HG03558 (cell line): ENCODE measurements at regions not wholly inside any gene's neighbourhood (a gene's known extent, or its start where the extent isn't known, plus 50 kb on each side); places are given as distances from the start of the nearest gene placed in this dataset.
"Not testable (repeated sequence)": the region's sequence is repeated elsewhere in the genome, so short reads cannot be mapped to it uniquely, and the experiment has no call there.

Source experiments
- ATAC-seq: cut with Tn5 transposase; IDR thresholded peaks from one replicate; pipeline ENCODE4 v1.9.1; 2021; ENCODE audit warnings: moderate number of reproducible peaks; ENCODE audit not compliant: unreplicated experiment; ENCODE audit errors: extremely low read depth

DNA sequence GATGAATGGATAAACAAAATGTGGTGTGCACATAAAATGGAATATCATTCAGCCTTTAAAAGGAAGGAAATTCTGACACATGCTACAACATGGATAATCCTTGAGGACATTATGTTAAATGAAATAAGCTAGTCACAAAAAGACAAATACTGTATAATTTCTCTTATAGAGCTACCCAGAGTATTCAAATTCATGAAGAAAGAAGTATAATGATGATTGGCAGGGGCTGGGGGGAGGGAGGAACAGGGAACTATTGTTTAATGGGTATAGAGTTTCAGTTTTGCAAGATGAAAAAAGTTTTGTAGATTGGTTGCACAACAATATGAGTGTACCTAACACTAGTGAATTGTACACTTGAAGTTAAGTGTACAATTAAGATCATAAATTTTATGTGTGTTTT is 153.9 kb upstream of the STK26 start:
- no peak for ATAC-seq

DNA sequence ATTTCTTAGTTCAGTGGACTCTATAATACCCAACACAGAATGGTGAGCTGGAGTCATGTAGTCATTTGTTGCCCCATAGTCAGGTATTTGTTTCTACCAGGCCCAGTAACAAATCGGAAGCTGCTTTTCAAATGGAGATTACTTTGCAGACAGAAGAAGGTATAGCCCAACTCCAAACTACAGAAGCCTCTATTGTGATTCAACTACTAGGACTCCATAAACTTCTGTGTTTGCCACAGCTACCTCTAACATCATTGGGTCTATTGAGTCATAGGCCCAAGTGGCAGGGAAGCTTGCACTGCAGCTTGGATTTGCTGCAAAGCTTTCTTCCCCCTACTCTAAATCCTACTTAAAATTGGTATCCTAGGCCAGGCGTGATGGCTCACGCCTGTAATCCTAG is 148.8 kb upstream of the STK26 start:
- no peak for ATAC-seq

DNA sequence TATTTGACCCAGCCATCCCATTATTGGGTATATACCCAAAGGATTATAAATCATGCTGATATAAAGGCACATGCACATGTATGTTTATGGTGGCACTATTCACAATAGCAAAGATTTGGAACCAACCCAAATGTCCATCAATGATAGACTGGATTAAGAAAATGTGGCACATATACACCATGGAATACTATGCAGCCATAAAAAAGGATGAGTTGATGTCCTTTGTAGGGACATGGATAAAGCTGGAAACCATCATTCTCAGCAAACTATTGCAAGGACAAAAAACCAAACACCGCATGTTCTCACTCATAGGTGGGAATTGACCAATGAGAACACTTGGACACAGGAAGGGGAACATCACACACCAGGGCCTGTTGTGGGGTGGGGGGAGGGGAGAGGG is 147.3 kb upstream of the STK26 start:
- ATAC-seq: not testable (repeated sequence)

DNA sequence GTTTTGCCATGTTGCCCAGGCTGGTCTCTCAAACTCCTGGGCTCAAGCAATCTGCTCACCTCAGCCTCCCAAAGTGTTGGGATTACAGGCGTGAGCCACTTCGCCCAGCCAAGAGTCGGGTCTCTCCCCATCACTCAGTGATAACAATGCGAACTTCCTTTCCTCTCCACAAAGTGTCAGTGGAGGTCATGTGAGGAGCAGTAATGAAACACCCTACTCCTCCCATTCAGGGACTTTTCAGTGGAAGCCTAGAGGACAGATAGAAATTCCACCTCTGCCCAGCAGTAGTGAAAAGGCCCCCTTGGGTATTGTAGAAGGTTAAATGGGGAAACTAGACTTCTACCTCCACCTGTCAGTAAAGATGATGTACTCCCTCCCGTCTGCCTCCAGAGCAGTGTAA is 141.9 kb upstream of the STK26 start:
- no peak for ATAC-seq

DNA sequence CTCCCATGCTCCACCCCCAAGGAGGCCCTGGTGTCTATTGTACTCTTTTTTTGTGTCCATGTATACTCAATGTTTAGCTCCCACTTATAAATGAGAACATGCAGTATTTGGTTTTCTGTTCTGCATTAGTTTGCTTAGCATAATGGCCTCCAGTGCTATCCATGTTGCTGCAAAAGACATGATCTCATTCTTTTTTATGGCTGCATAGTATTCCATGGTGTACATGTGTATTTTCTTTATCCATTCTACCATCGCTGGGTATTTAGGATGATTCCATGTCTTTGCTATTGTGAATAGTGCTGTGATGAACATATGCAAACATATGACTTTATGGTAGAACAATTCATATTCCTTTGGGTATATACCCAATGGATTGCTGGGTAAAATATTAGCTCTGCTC is 138.1 kb upstream of the STK26 start:
- not testable (repeated sequence) for ATAC-seq

DNA sequence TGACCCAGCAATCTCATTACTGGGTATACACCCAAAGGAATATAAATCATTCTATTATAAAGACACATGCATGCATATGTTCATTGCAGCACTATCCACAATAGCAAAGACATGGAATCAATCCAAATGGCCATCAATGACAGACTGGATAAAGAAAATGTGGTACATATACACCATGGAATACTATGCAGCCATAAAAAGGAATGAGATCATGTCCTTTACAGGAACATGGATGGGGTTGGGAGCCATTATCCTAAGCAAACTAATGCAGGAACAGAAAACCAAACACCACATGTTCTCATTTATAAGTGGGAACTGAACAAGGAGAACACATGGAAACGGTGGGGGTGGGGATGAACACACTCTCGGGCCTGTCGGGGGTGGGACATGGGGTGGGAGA is 129.2 kb upstream of the STK26 start:
- ATAC-seq: not testable (repeated sequence)

DNA sequence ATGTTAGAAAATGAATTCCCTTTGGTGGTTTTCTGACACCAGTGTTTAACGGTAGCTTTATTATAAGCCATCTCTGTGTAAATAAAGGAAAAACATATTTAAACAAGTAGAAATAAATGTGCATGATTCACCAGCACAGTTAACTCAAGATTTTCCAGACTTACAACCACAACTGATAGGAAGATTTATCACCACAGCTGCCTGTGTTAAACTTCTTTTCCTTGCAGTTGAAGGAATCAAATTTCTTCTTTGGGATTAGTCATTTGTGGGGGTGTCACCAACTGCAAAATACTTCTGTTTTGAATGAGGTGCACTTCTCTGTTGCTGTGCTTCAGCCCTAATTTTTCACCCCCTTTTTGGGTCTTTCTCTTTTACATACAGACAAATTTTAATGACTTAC is 128.1 kb upstream of the STK26 start:
- ATAC-seq: no peak

DNA sequence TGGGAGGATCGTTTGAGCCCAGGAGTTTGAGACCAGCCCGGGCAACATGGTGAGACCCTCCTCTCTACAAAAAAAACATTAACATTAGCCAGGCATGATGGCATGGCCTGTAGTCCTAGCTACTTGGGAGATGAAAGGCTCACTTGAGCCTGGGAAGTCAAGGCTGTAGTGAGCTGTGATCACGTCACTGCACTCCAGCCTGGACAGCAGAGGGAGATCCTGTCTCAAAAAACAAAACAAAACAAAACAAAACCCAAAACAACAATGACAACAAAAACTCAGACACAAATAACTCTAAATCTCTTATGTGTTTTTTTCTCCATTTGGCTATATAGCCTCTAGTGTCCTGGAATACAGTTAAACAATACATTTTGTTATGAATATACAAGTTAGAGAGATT is 127.3 kb upstream of the STK26 start:
- no peak for ATAC-seq

DNA sequence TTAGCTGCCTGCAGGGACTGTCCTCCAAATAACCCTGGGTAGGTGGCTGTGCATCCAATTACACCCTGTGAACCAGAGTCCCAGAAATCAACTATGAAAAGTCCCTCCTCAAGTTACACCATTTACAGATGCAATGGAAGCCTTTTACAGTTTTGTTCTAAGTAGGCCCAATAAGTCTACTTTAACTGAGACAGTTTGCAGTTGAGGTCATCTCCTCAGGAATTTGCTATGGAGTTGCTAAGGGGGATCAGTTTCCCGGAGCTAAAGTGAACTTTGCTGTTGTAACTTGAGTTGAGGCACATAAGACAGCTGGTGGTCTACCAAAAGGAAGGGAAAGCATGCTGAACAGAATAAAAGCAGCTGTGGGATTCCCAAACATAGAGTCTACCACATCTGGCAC is 121.6 kb upstream of the STK26 start:
- no peak for ATAC-seq

DNA sequence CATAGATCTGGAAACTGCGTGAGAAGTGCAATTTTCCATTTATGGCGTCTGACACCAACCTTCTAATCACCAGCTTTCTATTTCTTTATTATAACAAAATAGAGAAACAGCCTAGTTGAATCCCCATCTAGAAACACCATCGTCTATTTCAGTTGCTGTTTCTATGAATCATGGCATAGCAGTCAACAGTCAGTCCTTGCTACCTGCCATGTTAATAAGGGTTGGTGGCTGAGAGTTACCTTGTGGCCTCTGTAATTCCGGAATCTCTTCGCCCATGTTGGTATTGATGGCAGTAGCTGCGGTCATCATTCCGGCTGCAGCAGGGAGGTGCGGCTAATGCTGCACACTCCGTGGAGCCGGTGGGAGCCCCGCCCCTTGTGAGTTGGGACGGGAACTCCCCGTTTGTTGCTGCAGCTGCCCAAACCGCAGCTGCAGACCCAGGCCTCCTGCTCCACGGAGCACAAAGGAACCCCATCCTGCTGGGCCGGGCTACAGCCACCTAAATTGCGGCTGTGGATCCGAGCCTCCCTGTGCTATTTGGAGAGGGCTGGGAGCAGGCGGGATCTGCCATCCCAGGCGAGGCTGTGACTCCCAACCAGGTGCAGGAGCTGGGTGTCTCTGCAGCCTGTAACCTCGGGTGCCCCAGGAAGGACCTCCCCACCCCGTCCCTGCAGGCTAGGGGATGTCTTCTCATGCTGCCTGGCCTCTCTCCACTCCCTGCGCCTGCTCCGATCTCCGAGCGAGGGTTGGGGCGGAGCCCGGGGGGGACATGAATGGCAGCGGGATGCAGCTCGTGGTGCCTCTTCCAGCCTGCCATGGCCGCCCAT is 115.4 kb upstream of the STK26 start:
- ATAC-seq: no peak

DNA sequence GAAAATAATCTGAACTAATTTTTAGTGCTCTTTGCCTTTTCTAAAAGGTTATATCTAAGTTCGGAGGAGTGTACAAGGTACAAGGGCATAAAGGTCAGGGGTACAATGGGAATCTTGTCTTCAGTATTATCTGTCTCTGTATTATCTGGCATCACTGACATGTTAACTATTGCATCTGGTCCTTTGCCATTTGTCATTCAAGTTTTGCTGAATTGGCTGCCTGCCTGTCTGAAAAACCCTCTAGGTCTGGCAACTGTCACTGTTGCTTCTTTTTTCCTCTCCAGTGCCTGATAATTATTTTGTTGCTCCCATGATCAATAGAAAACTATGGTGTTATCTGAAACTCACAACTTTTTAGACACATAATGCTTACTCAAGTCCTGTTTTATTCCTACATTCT is 112.5 kb upstream of the STK26 start:
- no peak for ATAC-seq

DNA sequence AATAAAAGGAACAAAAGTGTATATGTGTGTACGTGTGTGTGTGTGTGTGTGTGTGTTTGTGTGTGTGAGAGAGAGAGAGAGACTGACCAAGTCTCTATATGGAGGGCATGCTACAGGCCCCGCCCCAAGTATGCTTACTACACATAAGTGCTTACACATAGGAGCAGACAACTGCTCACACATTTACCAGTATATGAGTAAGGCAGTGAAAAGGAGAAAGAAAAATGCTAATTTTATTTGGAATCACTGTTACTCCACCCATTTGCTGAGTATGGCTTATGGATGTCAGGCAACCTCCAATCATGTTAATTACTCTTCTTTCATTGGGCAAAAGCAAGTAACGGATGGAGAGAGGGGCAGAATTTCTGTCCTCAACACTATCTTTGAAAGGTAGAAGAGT is 107.6 kb upstream of the STK26 start:
- ATAC-seq: no peak

DNA sequence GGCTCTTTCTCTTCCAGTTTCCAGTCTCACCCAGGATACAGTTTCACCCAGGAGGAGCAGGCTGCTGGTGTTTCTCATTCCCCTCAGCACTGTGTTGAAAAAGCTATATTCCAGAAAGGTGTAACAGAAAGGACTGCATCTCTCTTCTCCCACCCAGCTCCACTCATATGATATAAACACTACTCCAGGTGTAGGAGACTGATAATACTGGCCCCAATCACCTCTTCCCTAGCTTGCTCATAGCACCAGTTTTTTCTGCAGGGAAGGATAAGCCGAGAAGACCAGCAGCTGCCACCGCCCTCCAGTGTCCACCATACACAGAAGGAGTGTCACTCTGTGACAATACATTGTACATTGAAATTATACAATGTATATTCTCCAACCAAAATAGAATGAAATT is 105.5 kb upstream of the STK26 start:
- ATAC-seq: no peak

DNA sequence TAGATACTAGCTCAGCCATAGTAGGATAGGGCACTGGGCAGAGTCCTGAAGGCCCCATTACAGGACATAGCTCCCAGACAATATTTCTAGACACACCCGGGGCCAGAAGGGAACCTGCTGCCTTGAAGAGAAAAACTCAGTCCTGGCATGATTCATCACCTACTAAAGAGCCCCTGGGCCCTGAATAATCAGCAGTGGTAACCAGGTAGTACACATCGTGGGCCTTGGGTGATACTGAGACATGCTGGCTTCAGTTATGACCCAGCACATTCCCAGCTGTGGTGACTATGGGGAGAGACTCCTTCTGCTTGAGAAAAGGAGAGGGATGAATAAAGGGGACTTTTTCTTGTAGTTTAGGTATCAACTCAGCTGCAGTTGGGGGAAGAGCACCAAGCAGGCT is 104.3 kb upstream of the STK26 start:
- ATAC-seq: no peak

DNA sequence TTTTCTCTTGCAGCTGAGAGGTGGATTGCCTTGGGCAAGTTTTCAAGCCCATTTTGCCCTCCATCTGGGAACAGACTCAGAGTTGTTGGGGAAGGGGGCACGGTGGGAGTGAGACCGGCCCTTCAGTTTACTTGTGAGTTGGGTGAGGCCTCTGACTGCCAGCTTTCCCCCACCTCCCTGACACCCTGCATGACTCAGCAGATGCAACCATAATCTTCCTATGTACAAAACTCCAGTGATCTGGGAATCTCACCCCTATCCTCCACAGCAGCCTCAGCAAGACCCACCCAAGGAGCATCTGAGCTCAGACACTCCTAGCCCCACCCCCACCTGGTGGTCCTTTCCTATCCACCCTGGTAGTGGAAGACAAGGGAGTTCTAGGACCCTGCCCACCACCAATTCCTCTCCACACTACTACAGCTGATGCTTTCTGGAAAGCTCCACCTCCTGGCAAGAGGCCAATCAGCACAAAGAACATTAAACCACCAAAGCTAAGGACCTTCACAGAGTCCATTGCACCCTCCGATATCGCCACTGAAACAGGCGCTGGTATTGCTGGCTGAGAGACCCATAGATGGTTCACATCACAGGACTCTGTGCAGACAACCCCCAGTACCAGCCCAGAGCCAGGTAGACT is 99.4 kb upstream of the STK26 start:
- no peak for ATAC-seq

DNA sequence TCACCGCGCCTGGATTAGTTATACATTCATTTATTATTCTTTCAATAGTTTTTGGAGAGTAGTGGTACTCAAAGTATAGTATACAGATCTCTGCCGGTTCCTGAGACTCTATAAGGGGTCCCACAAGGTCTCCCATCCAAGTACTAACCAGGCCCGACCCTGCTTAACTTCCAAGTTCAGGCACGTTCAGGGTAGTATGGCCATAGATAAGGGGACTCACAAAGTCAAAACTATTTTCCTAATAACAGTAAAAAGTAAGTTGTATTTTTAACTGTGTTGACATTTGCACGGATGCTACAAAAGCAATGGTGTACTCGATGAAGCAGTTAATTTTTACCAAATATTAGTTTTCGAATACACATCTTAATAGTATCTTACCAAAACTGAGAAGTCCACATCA is 84.4 kb upstream of the STK26 start:
- ATAC-seq: no peak

DNA sequence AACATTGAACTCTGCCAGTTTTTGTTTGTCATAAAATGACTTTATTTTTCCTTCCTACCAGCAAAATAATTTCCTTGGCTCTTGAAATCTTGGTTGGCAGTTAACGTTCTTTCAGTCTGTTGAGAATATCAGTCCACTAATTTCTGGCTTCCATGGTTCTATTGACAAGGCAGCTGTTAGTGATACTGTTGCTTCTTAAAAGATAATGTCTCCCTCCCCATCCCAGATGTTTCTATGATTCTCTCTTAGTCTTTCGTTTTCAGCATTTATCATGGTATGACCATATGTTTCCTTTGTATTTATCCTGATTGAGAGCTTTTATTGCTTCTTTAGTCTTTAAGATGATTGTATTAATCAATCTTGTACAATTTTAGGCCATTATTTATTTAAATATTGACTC is 81.1 kb upstream of the STK26 start:
- no peak for ATAC-seq

DNA sequence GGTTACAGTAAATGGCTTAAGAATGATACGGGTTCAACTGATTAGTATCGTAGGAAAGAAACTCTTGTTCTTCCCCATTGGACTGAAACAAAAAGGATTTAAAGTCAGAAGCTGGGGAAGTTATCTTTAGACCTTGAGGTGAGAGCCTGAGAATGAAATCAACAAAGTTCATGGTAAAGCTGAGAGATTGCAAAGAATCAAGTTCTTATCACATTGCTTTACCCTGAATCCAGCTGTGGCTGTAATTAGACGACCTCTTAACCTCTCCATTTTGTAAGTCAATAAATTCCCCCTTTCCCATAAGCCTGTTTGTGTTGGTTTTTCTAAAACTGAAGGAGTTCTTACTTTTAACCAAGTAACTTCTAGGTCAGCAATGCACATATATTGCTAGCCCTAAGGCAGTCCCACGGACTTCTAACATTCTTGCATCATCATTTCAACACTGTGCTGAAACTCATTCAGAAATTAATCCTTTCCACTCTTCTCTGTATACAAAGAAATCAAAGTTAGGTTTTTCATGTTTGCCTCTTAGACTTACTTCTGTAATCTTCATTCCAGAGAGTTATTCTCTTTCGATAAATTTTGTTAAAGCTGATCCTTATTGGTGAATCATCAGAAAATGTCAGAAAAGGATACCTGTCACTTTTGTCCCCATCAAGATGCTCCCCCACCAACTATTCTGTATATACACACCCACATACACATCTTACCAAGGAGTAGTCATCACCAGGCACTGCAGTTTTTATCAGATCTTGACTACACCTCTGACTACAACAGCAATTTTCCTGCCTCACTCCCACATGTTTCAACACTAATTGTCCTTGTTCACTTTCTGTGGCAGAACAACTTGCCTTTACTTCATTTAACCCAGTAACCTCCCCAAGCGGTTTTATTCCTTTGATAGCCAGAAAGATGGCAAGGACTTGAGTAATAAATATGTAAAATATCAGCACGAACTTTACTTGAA is 77.9 kb upstream of the STK26 start:
- no peak for ATAC-seq

DNA sequence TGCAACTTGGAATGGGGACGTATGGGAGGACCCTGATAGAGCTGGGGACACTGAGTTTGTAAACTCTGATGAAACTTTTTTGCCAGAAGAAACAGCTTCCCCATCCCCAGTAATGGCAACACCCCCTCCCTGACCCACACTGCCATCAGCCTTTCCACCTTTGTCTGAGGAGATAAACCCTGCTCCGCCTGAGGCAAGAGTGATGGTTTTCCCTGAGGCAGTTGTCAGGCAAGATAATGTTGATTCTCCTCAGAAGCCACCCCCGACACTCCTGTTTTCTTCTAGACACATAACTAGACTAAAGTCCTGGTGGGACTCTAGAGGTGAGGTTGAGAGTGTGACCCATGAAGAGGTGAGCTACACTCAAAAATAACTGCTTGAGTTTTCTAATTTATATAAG is 71.9 kb upstream of the STK26 start:
- no peak for ATAC-seq

DNA sequence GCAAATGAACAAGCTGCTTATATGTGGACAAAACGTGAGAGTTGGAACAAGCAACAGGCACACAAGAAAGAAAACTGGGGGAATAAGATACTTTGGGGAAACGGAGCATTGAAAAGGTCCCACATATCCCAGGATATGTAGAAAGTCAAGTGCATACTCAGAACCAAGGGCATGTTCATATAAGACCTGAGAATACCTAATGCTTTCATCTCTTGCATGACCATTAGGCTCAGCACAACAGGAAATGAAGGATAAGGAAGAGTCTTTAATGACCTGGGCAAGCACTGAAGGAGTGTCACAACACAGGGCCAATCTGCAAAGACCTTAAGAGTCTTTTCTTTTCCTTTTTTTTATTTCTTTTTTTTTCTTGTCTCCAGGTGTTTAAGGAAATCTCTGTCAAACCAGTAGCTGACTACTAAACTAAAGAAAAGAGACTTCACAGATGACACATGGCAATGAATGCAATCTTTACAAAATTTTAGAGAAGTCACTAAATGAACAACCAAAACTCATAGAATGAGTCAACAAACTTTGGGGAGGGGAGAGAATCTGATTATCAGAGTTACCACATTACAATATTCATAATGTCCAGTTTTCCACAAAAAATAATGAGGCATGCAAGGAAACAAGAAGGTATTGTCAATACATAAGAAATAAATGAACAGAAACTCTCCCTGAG is 67.9 kb upstream of the STK26 start:
- ATAC-seq: peak; percentile 62
